ENCODE measurements at regions not wholly inside any gene's neighbourhood (a gene's known extent, or its start where the extent isn't known, plus 50 kb on each side); places are given as distances from the start of the nearest gene placed in this dataset.
"Not testable (repeated sequence)": the region's sequence is repeated elsewhere in the genome, so short reads cannot be mapped to it uniquely, and the experiment has no call there.

- DNase-seq (ENCODE audit: extremely low read depth, low read depth) = no peak
Observed at GRCh38 chr15:66959875-66960274, 105.5 kb upstream of the SMAD3 start.

- DNase-seq (ENCODE audit: extremely low read depth, low read depth) = no peak
Observed at GRCh38 chr15:66960519-66960918, 104.9 kb upstream of the SMAD3 start.

GRCh38 chr15:66961407-66961884, 104.0 kb upstream of the SMAD3 start:
- no peak for DNase-seq (ENCODE audit: extremely low read depth, low read depth)

GRCh38 chr15:66961901-66962300, 103.5 kb upstream of the SMAD3 start:
- no peak for DNase-seq (ENCODE audit: extremely low read depth, low read depth)

- no peak for DNase-seq (ENCODE audit: extremely low read depth, low read depth)
Observed at GRCh38 chr15:66962522-66962921, 102.9 kb upstream of the SMAD3 start.

- DNase-seq (ENCODE audit: extremely low read depth, low read depth) = no peak
Observed at GRCh38 chr15:66963084-66963483, 102.3 kb upstream of the SMAD3 start.

- no peak for DNase-seq (ENCODE audit: extremely low read depth, low read depth)
Observed at GRCh38 chr15:66963710-66964109, 101.7 kb upstream of the SMAD3 start.

- no peak for DNase-seq (ENCODE audit: extremely low read depth, low read depth)
Observed at GRCh38 chr15:66964111-66964738, 101.2 kb upstream of the SMAD3 start.

GRCh38 chr15:66964791-66965190, 100.6 kb upstream of the SMAD3 start:
- DNase-seq (ENCODE audit: extremely low read depth, low read depth) = no peak

- no peak for DNase-seq (ENCODE audit: extremely low read depth, low read depth)
Observed at GRCh38 chr15:66965201-66965900, 100.1 kb upstream of the SMAD3 start.

GRCh38 chr15:66966256-66966655, 99.1 kb upstream of the SMAD3 start:
- no peak for DNase-seq (ENCODE audit: extremely low read depth, low read depth)

- DNase-seq (ENCODE audit: extremely low read depth, low read depth) = no peak
Observed at GRCh38 chr15:66968806-66969596, 96.4 kb upstream of the SMAD3 start.

GRCh38 chr15:66974131-66974530, 91.3 kb upstream of the SMAD3 start:
- DNase-seq (ENCODE audit: extremely low read depth, low read depth) = not testable (repeated sequence)

- not testable (repeated sequence) for DNase-seq (ENCODE audit: extremely low read depth, low read depth)
Observed at GRCh38 chr15:66976106-66976640, 89.2 kb upstream of the SMAD3 start.

- not testable (repeated sequence) for DNase-seq (ENCODE audit: extremely low read depth, low read depth)
Observed at GRCh38 chr15:66980326-66980725, 85.1 kb upstream of the SMAD3 start.

- DNase-seq (ENCODE audit: extremely low read depth, low read depth) = no peak
Observed at GRCh38 chr15:66981771-66982170, 83.6 kb upstream of the SMAD3 start.

GRCh38 chr15:66982250-66982649, 83.2 kb upstream of the SMAD3 start:
- DNase-seq (ENCODE audit: extremely low read depth, low read depth) = no peak

- DNase-seq (ENCODE audit: extremely low read depth, low read depth) = no peak
Observed at GRCh38 chr15:66982816-66983215, 82.6 kb upstream of the SMAD3 start.

- no peak for DNase-seq (ENCODE audit: extremely low read depth, low read depth)
Observed at GRCh38 chr15:66985653-66986052, 79.7 kb upstream of the SMAD3 start.

- DNase-seq (ENCODE audit: extremely low read depth, low read depth) = no peak
Observed at GRCh38 chr15:66986951-66987350, 78.5 kb upstream of the SMAD3 start.

GRCh38 chr15:66993090-66993489, 72.3 kb upstream of the SMAD3 start:
- DNase-seq (ENCODE audit: extremely low read depth, low read depth) = no peak

Measured in NCI-H460 (cell line).